Activated B cell treated with CpG ODN at 0.5 μM for 24 hours (primary cell): ENCODE measurements at regions not wholly inside any gene's neighbourhood (a gene's known extent, or its start where the extent isn't known, plus 50 kb on each side); places are given as distances from the start of the nearest gene placed in this dataset.
"Not testable (repeated sequence)": the region's sequence is repeated elsewhere in the genome, so short reads cannot be mapped to it uniquely, and the experiment has no call there.

ENCODE experiments used
- ATAC-seq: fragments of 200-7000 bp; cut with Tn5 transposase; one replicate; pipeline ENCODE4 v1.10.0; 2021; ENCODE audit warnings: low read depth, mild to moderate bottlenecking, moderate library complexity
- CTCF ChIA-PET: fragments of 350-600 bp; sonication (Branson Sonifier 250); formaldehyde crosslinking; loops from one replicate; lab custom pipeline; 2021; ENCODE audit warnings: antibody characterized with exemption; lab: Charles Lee
- POLR2A ChIA-PET: fragments of 350-600 bp; sonication (Branson Sonifier 250); formaldehyde crosslinking; loops from one replicate; lab custom pipeline; 2021; ENCODE audit warnings: antibody characterized with exemption; lab: Charles Lee
- DNase-seq: peaks from one replicate; pipeline ENCODE4 v3.0.0; 2022
- H3K27ac Mint-ChIP-seq: one replicate; pipeline ENCODE4 v1.8.0; 2020; ENCODE audit warnings: mixed read lengths
- H3K27me3 Mint-ChIP-seq: one replicate; pipeline ENCODE4 v1.8.0; 2021; ENCODE audit warnings: mixed read lengths
- H3K36me3 Mint-ChIP-seq: one replicate; pipeline ENCODE4 v1.8.0; 2021; ENCODE audit warnings: low read depth, mixed read lengths
- H3K4me1 Mint-ChIP-seq: one replicate; pipeline ENCODE4 v1.8.0; 2021; ENCODE audit warnings: mixed read lengths
- H3K4me3 Mint-ChIP-seq: one replicate; pipeline ENCODE4 v1.8.0; 2020; ENCODE audit warnings: mild to moderate bottlenecking, mixed read lengths
- H3K9me3 Mint-ChIP-seq: one replicate; pipeline ENCODE4 v1.8.0; 2020; ENCODE audit warnings: mixed read lengths
- intact Hi-C: fragments of 100-400 bp; cut with micrococcal nuclease; formaldehyde crosslinking; loops from one replicate; pipeline ENCODE4 v1.15.1; 2024
- TF ChIP-seq, protein P1 (sequence below): fragments of 200-600 bp; IDR thresholded peaks from one replicate; pipeline ENCODE4 v1.8.0; 2022; ENCODE audit warnings: antibody characterized with exemption, mild to moderate bottlenecking

DNA sequence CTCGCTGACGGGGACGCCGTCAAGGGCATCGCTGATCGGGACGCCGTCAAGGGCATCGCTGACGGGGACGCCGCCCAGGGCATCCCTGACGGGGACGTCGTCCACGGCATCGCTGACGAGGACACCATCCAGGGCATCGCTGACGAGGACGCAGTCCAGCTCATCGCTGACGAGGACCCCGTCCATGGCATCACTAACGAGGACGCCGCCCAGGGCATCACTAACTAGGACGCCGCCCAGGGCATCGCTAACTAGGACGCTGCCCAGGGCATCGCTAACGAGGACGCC is 945.2 kb downstream of the TUBA3C start:
- H3K4me1 Mint-ChIP-seq, result no peaks in the 10 kb centered on the region
- CTCF ChIA-PET, result no interaction called here
- POLR2A ChIA-PET, result no interaction called here
- H3K4me3 Mint-ChIP-seq, result no peak overlapping the region
- no peaks in the 10 kb centered on the region for H3K36me3 Mint-ChIP-seq
- no peaks in the 10 kb centered on the region for H3K27me3 Mint-ChIP-seq
- H3K9me3 Mint-ChIP-seq, result peaks cover 10% of the 10 kb centered on the region
- TF ChIP-seq, protein P1, sequence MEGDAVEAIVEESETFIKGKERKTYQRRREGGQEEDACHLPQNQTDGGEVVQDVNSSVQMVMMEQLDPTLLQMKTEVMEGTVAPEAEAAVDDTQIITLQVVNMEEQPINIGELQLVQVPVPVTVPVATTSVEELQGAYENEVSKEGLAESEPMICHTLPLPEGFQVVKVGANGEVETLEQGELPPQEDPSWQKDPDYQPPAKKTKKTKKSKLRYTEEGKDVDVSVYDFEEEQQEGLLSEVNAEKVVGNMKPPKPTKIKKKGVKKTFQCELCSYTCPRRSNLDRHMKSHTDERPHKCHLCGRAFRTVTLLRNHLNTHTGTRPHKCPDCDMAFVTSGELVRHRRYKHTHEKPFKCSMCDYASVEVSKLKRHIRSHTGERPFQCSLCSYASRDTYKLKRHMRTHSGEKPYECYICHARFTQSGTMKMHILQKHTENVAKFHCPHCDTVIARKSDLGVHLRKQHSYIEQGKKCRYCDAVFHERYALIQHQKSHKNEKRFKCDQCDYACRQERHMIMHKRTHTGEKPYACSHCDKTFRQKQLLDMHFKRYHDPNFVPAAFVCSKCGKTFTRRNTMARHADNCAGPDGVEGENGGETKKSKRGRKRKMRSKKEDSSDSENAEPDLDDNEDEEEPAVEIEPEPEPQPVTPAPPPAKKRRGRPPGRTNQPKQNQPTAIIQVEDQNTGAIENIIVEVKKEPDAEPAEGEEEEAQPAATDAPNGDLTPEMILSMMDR, result no peak
- no peak overlapping the region for H3K27ac Mint-ChIP-seq
- DNase-seq (no peak), ATAC-seq (no peak)
- intact Hi-C loops, result no loop called here

DNA sequence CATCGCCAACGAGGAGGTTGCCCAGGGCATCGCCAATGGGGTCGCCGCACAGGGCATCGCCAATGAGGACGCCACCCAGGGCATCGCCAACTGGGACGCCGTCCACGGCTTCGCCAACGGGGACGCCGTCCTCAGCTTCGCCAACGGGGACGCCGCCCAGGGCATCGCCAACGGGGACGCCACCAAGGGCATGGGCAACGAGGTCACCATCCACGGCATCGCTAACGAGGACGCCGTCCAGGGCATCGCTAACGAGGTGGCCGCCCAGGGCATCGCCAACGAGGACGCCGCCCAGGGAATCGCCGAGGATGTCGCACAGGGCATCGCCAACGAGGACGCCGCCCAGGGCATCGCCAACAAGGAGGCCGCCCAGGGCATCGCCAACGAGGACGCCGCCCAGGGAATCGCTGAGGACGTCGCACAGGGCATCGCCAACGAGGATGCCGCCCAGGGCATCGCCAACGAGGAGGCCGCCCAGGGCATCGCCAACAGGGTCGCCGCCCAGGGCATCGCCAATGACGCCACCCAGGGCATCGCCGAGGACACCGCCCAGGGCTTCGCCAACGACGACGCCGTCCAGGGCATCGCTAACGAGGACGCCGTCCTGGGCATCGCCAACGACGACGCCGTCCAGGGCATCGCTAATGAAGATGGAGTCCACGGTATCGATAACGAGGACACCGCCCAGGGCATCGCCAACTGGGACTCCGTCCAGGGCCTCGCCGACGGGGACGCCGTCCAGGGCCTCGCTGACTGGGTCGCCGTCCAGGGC is 945.7 kb downstream of the TUBA3C start:
- ATAC-seq (no peak), DNase-seq (no peak)
- CTCF ChIA-PET, result no interaction called here
- Mint-ChIP-seq H3K36me3 (no peaks in the 10 kb centered on the region), H3K4me1 (no peaks in the 10 kb centered on the region), H3K9me3 (peaks cover 10% of the 10 kb centered on the region), H3K27me3 (no peaks in the 10 kb centered on the region), H3K27ac (no peak overlapping the region), H3K4me3 (no peak overlapping the region)
- intact Hi-C loops, result no loop called here
- TF ChIP-seq, protein P1, result no peak
- POLR2A ChIA-PET, result no interaction called here

DNA sequence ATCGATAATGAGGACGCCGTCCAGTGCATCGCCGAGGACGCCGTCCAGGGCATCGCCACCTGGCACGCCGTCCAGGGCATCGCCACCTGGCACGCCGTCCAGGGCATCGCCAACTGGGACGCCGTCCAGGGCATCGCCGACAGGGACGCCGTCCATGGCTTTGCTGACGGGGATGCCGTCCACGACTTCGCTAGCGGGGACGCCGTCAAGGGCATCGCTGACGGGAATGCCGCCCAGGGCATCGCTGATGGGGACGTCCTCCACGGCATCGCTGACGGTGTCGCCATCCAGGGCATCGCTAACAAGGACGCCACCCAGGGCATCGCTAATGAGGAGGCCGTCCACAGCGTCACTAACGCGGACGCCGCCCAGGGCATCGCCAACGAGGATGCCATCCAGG is 946.5 kb downstream of the TUBA3C start:
- H3K36me3 Mint-ChIP-seq, result no peaks in the 10 kb centered on the region
- CTCF ChIA-PET, result no interaction called here
- H3K27me3 Mint-ChIP-seq, result no peaks in the 10 kb centered on the region
- no peak overlapping the region for H3K4me3 Mint-ChIP-seq
- peaks cover 10% of the 10 kb centered on the region for H3K9me3 Mint-ChIP-seq
- intact Hi-C loops, result no loop called here
- no peak for ATAC-seq
- DNase-seq, result no peak
- TF ChIP-seq, protein P1, result no peak
- POLR2A ChIA-PET, result no interaction called here
- no peaks in the 10 kb centered on the region for H3K4me1 Mint-ChIP-seq
- H3K27ac Mint-ChIP-seq, result no peak overlapping the region

DNA sequence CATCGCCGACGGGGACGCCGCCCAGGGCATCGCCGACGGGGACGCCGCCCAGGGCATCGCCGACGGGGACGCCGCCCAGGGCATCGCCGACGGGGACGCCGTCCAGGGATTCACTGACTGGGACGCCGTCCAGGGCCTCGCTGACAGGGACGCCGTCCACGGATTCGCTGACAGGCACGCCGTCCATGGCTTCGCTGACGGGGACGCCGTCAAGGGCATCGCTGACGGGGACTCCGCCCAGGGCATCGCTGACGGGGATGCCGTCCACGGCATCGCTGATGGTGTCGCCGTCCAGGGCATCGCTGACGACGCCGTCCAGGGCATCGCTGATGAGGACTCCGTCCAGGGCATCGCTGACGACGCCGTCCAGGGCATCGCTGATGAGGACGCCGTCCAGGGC is 947.2 kb downstream of the TUBA3C start:
- ATAC-seq, H3K27ac Mint-ChIP-seq, DNase-seq, intact Hi-C loops, H3K9me3 Mint-ChIP-seq, CTCF ChIA-PET, H3K4me3 Mint-ChIP-seq, H3K4me1 Mint-ChIP-seq, H3K27me3 Mint-ChIP-seq, H3K36me3 Mint-ChIP-seq, POLR2A ChIA-PET: not testable (repeated sequence)

DNA sequence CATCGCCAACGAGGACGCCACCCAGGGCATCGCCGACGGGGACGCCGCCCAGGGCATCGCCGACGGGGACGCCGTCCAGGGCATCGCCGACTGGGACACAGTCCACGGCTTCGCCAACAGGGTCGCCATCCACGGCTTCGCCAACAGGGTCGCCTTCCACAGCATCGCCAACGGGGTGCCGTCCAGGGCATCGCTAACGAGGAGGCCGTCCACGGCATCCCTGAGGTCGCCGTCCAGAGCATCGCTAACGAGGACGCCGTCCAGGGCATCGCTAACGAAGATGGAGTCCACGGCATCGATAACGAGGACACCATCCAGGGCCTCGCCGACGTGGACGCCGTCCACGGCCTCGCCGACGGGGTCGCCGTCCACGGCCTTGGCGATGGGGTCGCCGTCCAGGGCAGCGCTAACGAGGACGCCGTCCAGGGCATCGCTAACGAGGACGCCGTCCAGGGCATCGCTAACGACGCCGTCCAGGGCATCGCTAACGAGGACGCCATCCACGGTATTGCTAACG is 947.8 kb downstream of the TUBA3C start:
- Mint-ChIP-seq H3K9me3 (peaks cover 8% of the 10 kb centered on the region), H3K36me3 (no peaks in the 10 kb centered on the region), H3K4me1 (no peaks in the 10 kb centered on the region), H3K27me3 (no peaks in the 10 kb centered on the region), H3K4me3 (no peak overlapping the region), H3K27ac (no peak overlapping the region)
- no peak for ATAC-seq
- CTCF ChIA-PET, result no interaction called here
- TF ChIP-seq, protein P1, result no peak
- intact Hi-C loops, result no loop called here
- POLR2A ChIA-PET, result no interaction called here
- no peak for DNase-seq
